ENCODE measurements at regions not wholly inside any gene's neighbourhood (a gene's known extent, or its start where the extent isn't known, plus 50 kb on each side); places are given as distances from the start of the nearest gene placed in this dataset.

DNA sequence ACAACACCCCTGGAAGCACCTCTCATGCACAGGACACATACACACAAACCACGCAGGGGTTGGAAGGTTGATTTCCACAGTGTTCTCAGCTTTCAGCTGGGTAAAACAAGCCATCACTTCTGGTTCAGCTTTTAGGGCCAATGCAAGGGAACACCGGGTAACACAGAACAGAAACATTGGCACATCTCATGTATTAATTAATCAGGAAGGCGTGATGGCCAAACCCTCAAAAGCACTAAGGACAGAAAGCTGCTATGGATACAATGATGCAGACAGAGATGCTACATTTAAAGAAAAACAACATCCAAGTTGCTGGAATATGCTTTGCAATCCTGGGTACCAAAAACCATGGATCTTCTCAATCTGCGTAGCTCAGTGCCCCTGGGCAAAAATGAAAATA lies 104.3 kb upstream of the BEND6 start:
- no peak for DNase-seq
- Histone ChIP-seq H3K4me3 (replicated peaks in 1 of 3) (no peak overlapping the region), H3K36me3 (no peaks in the 10 kb centered on the region), H3K4me1 (no peaks in the 10 kb centered on the region), H3K9me3 (no peaks in the 10 kb centered on the region), H3K27ac (no peak overlapping the region), H3K27me3 (no peaks in the 10 kb centered on the region)
- WGBS, 2 donors = 74 to 75% methylated on average over 4 of the region's 4 CpGs
- intact Hi-C loops (cut with DNase I) = loop anchor here (5.0 kb wide), 1 partner anchor 143 kb away; no protein-coding TSS in a partner anchor
- no peak for TF ChIP-seq CTCF (IDR thresholded peaks at IDR 0.05)
- TF ChIP-seq POLR2A (IDR thresholded peaks at IDR 0.05) = no peak

DNA sequence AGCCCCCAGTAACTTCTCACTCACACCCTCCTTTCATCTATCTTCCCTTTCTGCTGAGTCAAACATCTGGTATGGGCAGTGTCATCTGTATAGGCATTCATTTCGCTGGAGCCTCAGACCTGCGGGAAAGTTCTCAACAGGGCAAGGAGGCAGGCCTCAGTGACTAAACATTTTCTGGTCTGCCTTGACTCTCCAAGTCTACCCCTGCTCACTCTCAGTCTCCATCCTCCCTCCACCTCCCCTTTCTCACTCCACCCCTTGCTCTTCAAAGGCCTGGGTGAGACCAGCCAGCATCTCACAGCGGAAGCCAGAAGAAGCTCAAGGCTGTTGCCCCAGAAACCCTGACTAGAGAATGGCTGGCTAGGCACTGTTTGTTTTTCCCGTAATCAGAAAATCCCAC lies 105.0 kb upstream of the BEND6 start:
- DNase-seq = no peak
- Histone ChIP-seq H3K9me3 (no peaks in the 10 kb centered on the region), H3K4me1 (no peaks in the 10 kb centered on the region), H3K36me3 (no peaks in the 10 kb centered on the region), H3K27me3 (no peaks in the 10 kb centered on the region), H3K4me3 (replicated peaks in 1 of 3) (no peak overlapping the region), H3K27ac (no peak overlapping the region)
- TF ChIP-seq POLR2A (IDR thresholded peaks at IDR 0.05) (no peak), CTCF (IDR thresholded peaks at IDR 0.05) (no peak)
- intact Hi-C loops (cut with DNase I) = loop anchor here (5.0 to 10.0 kb wide), 3 partner anchors 85 to 213 kb away; no protein-coding TSS in a partner anchor
- WGBS, 2 donors = 86 to 91% methylated on average over 4 of the region's 4 CpGs

- no peak for DNase-seq
- Histone ChIP-seq H3K27me3 (no peaks in the 10 kb centered on the region), H3K4me1 (no peaks in the 10 kb centered on the region), H3K36me3 (no peaks in the 10 kb centered on the region), H3K4me3 (replicated peaks in 1 of 3) (no peak overlapping the region), H3K27ac (no peak overlapping the region), H3K9me3 (no peaks in the 10 kb centered on the region)
- TF ChIP-seq CTCF (IDR thresholded peaks at IDR 0.05) (no peak), POLR2A (IDR thresholded peaks at IDR 0.05) (no peak)
- intact Hi-C loops (cut with DNase I) = loop anchor here (5.0 to 10.0 kb wide), 2 partner anchors 83 to 211 kb away; no protein-coding TSS in a partner anchor
Measured at GRCh38 chr6:56848105-56848504, 106.8 kb upstream of the BEND6 start.

DNA sequence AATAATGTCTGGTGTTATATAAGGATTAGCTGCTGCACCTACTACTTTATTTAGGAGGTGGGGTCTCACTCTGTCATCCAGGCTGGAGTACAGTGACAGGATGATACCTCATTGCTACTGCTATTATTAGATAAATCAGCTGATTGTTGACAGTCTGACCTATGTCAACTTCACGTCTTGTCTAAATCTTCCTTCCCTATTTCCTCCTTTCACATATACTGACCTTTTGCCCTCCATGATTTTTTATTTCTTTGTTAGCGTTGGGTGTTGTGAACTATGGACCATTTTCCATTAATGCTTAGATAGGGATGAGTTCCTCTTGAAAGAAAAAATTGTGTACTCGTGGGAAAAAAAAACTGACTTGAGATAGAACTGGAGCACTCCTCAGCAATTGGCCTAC lies 109.9 kb upstream of the BEND6 start:
- no peaks in the 10 kb centered on the region for H3K27me3 ChIP-seq
- H3K9me3 ChIP-seq = no peaks in the 10 kb centered on the region
- no peak for DNase-seq
- no peaks in the 10 kb centered on the region for H3K4me1 ChIP-seq
- H3K27ac ChIP-seq = no peak overlapping the region
- 81 to 88% methylated on average over 3 of the region's 3 CpGs for WGBS, 2 donors
- no peaks in the 10 kb centered on the region for H3K36me3 ChIP-seq
- intact Hi-C loops (cut with DNase I) = loop anchor here (5.0 to 10.0 kb wide), 2 partner anchors 80 to 208 kb away; no protein-coding TSS in a partner anchor
- H3K4me3 ChIP-seq (replicated peaks in 1 of 3) = no peak overlapping the region
- TF ChIP-seq POLR2A (IDR thresholded peaks at IDR 0.05) (no peak), CTCF (IDR thresholded peaks at IDR 0.05) (no peak)

- peak; percentile 55 to 56 for DNase-seq
- H3K27me3 ChIP-seq = no peaks in the 10 kb centered on the region
- intact Hi-C loops (cut with DNase I) = loop anchor here (10.0 kb wide), 1 partner anchor 79 kb away; no protein-coding TSS in a partner anchor
- H3K36me3 ChIP-seq = no peaks in the 10 kb centered on the region
- H3K27ac ChIP-seq = peak overlapping the region; percentile 39 to 79 (median 65)
- peak in 4 of 6 experiments; percentile 12 to 46 (median 34) for TF ChIP-seq CTCF (IDR thresholded peaks at IDR 0.05)
- TF ChIP-seq POLR2A (IDR thresholded peaks at IDR 0.05) = peak in 1 of 2 donors; percentile 32
- H3K4me3 ChIP-seq (replicated peaks in 1 of 3) = peak overlapping the region in 2 of 3 donors; percentile 39 to 57
- H3K9me3 ChIP-seq = no peaks in the 10 kb centered on the region
- H3K4me1 ChIP-seq = peaks cover 0 to 4% of the 10 kb centered on the region in 2 donors
- 1 to 5% methylated on average over 25 to 37 of the region's 87 CpGs for WGBS, 2 donors
Measured at GRCh38 chr6:56843476-56844349, 111.2 kb upstream of the BEND6 start.

All from thyroid gland (tissue), 4 donors.